Muscle of back (tissue), 3 donors: ENCODE measurements at regions not wholly inside any gene's neighbourhood (a gene's known extent, or its start where the extent isn't known, plus 50 kb on each side); places are given as distances from the start of the nearest gene placed in this dataset.
"Not testable (repeated sequence)": the region's sequence is repeated elsewhere in the genome, so short reads cannot be mapped to it uniquely, and the experiment has no call there.

Source experiments
- DNase-seq, 3 donors: peaks; one replicate each; pipeline versions ENCODE4 v3.0.0 to v3.0.0-alpha.2; 2013

GRCh38 chr10:23754179-23754578 lies 315.3 kb downstream of the OTUD1 start:
- no peak for DNase-seq

- no peak for DNase-seq
These were observed 316.1 kb downstream of the OTUD1 start for GRCh38 chr10:23754941-23755340.

GRCh38 chr10:23755556-23755955 lies 316.7 kb downstream of the OTUD1 start:
- DNase-seq: no peak

- DNase-seq: no peak
These were observed 329.4 kb downstream of the OTUD1 start for GRCh38 chr10:23768281-23768680.

- DNase-seq: no peak
These were observed 338.3 kb downstream of the OTUD1 start for GRCh38 chr10:23777153-23777552.

GRCh38 chr10:23779301-23779700 lies 340.4 kb downstream of the OTUD1 start:
- DNase-seq: no peak

GRCh38 chr10:23780331-23780730 lies 341.5 kb downstream of the OTUD1 start:
- DNase-seq: no peak

GRCh38 chr10:23786594-23786993 lies 347.7 kb downstream of the OTUD1 start:
- no peak for DNase-seq

GRCh38 chr10:23793577-23793976 lies 354.7 kb downstream of the OTUD1 start:
- peak in 1 of 3 donors; percentile 9 for DNase-seq

- DNase-seq: not testable (repeated sequence)
These were observed 358.6 kb downstream of the OTUD1 start for GRCh38 chr10:23797452-23797851.

- no peak for DNase-seq
These were observed 365.2 kb downstream of the OTUD1 start for GRCh38 chr10:23804125-23804524.

GRCh38 chr10:23813687-23814086 lies 374.8 kb downstream of the OTUD1 start:
- DNase-seq: no peak

- no peak for DNase-seq
These were observed 379.6 kb downstream of the OTUD1 start for GRCh38 chr10:23818484-23818883.

- no peak for DNase-seq
These were observed 381.9 kb downstream of the OTUD1 start for GRCh38 chr10:23820792-23821191.

GRCh38 chr10:23824822-23825221 lies 384.1 kb upstream of the KIAA1217 start:
- DNase-seq: no peak

- peak; percentile 29 to 68 (median 46) for DNase-seq
These were observed 382.5 kb upstream of the KIAA1217 start for GRCh38 chr10:23826421-23826820.

- DNase-seq: no peak
These were observed 379.4 kb upstream of the KIAA1217 start for GRCh38 chr10:23829556-23829955.

- no peak for DNase-seq
These were observed 374.8 kb upstream of the KIAA1217 start for GRCh38 chr10:23834091-23834490.

- no peak for DNase-seq
These were observed 358.3 kb upstream of the KIAA1217 start for GRCh38 chr10:23850631-23851030.

GRCh38 chr10:23859598-23859997 lies 349.3 kb upstream of the KIAA1217 start:
- no peak for DNase-seq

- DNase-seq: no peak
These were observed 344.2 kb upstream of the KIAA1217 start for GRCh38 chr10:23864631-23865147.

- not testable (repeated sequence) for DNase-seq
These were observed 342.0 kb upstream of the KIAA1217 start for GRCh38 chr10:23866985-23867384.

- no peak for DNase-seq
These were observed 340.8 kb upstream of the KIAA1217 start for GRCh38 chr10:23868121-23868520.

GRCh38 chr10:23869548-23869947 lies 339.4 kb upstream of the KIAA1217 start:
- no peak for DNase-seq

GRCh38 chr10:23869996-23870395 lies 338.9 kb upstream of the KIAA1217 start:
- no peak for DNase-seq
